ENCODE measurements at regions not wholly inside any gene's neighbourhood (a gene's known extent, or its start where the extent isn't known, plus 50 kb on each side); places are given as distances from the start of the nearest gene placed in this dataset.

DNA sequence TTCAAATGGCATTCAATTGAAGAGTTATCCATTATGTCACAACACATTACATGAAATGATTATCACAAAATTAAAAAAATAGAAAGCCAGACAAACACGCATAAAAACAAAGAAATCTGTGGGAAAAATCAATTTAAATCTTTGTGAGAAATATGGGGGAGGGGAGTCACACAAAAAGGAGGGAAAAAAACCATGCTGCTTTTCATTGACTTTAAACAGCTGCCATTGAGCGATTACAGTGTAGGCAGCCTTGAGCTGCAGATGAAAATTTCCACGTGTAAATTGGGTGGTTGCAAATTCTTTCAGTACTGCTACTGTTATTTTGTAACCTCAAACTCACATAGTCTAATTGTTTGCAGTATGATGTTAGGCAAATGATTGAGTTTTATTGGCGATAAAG, 889.9 kb upstream of the PHF14 start:
- no peak overlapping the region for H3K27ac ChIP-seq (ENCODE audit: low read depth, low read length)
- H3K36me3 ChIP-seq (ENCODE audit: control insufficient read depth in 3 of 3, insufficient read depth in 3 of 3, low read length in 3 of 3), result no peaks in the 10 kb centered on the region
- no peaks in the 10 kb centered on the region for H3K27me3 ChIP-seq (ENCODE audit: control insufficient read depth in 3 of 3, insufficient read depth in 3 of 3, low read length in 3 of 3)
- H3K9ac ChIP-seq (ENCODE audit: low read depth in 1 of 3, low read length in 3 of 3), result no peak overlapping the region
- H3K4me3 ChIP-seq (ENCODE audit: low read length in 3 of 3), result no peak overlapping the region
- H3K9me3 ChIP-seq (ENCODE audit: control insufficient read depth in 3 of 3, low read length in 3 of 3), result no peaks in the 10 kb centered on the region
- no peaks in the 10 kb centered on the region for H3K4me1 ChIP-seq (ENCODE audit: control insufficient read depth in 3 of 3, insufficient read depth in 3 of 3, low read length in 3 of 3)

DNA sequence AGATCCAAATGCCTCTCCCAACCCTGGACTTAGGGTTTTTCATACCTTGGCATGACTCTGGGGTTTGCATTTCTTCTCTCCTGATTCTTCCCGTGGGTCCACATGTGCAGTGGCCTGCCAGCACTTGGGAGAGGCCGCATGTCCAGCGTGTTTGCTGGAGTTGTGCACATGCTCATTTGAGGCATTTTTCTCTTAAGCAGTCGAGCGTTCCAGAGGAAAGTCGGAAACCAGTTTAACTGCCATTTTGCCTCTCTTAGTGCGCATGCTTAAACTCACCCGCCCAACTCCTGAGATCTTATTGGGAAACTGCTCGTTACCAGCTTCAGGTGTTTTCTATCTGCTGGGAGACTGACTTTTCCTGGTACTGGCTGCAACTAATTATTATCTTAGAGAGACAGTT, 888.4 kb upstream of the PHF14 start:
- Histone ChIP-seq H3K4me3 (ENCODE audit: low read length in 3 of 3) (no peak overlapping the region), H3K27ac (ENCODE audit: low read depth, low read length) (no peak overlapping the region), H3K27me3 (ENCODE audit: control insufficient read depth in 3 of 3, insufficient read depth in 3 of 3, low read length in 3 of 3) (no peaks in the 10 kb centered on the region), H3K9ac (ENCODE audit: low read depth in 1 of 3, low read length in 3 of 3) (no peak overlapping the region), H3K4me1 (ENCODE audit: control insufficient read depth in 3 of 3, insufficient read depth in 3 of 3, low read length in 3 of 3) (no peaks in the 10 kb centered on the region), H3K36me3 (ENCODE audit: control insufficient read depth in 3 of 3, insufficient read depth in 3 of 3, low read length in 3 of 3) (no peaks in the 10 kb centered on the region), H3K9me3 (ENCODE audit: control insufficient read depth in 3 of 3, low read length in 3 of 3) (no peaks in the 10 kb centered on the region)

DNA sequence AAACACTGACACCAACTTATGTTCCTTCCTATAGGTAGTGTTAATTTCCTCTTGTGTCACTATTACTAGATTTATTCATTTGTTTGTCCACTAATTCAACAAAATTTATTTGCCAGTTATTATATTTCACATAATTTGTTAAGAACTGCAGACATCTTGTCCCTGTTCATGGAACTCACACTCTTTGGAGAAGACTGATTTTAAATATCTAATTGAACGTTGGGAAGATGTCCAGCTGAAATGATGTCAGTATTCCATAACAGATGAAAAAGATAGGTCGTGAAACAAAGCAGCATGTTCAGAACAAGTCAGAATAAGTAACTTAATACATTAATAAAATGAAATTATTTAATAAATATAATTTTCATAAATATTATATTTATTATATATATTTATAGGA, 873.1 kb upstream of the PHF14 start:
- H3K9ac ChIP-seq (ENCODE audit: low read depth in 1 of 3, low read length in 3 of 3), result no peak overlapping the region
- H3K27me3 ChIP-seq (ENCODE audit: control insufficient read depth in 3 of 3, insufficient read depth in 3 of 3, low read length in 3 of 3), result no peaks in the 10 kb centered on the region
- no peak overlapping the region for H3K4me3 ChIP-seq (ENCODE audit: low read length in 3 of 3)
- no peak overlapping the region for H3K27ac ChIP-seq (ENCODE audit: low read depth, low read length)
- H3K4me1 ChIP-seq (ENCODE audit: control insufficient read depth in 3 of 3, insufficient read depth in 3 of 3, low read length in 3 of 3), result no peaks in the 10 kb centered on the region
- no peaks in the 10 kb centered on the region for H3K9me3 ChIP-seq (ENCODE audit: control insufficient read depth in 3 of 3, low read length in 3 of 3)
- no peaks in the 10 kb centered on the region for H3K36me3 ChIP-seq (ENCODE audit: control insufficient read depth in 3 of 3, insufficient read depth in 3 of 3, low read length in 3 of 3)

DNA sequence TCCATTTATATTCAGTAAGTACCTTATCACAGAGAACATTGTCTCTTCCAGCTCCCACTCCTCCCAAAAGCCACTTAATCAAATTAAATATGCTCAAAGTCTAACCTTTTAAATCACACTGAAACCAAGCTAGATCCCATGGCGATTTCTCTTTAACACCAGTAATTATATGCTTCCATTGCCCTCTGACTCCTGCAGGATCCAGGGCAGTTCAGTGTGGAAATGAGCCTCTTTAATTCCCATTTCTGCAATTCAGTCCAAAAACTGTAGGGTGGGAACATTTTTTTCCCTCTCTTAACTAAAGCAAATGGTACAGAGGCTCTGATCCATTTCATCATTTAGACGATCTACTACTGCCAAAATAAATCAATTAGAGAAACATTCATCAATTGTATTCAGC, 872.3 kb upstream of the PHF14 start:
- Histone ChIP-seq H3K27ac (ENCODE audit: low read depth, low read length) (no peak overlapping the region), H3K4me1 (ENCODE audit: control insufficient read depth in 3 of 3, insufficient read depth in 3 of 3, low read length in 3 of 3) (no peaks in the 10 kb centered on the region), H3K36me3 (ENCODE audit: control insufficient read depth in 3 of 3, insufficient read depth in 3 of 3, low read length in 3 of 3) (no peaks in the 10 kb centered on the region), H3K4me3 (ENCODE audit: low read length in 3 of 3) (no peak overlapping the region), H3K9me3 (ENCODE audit: control insufficient read depth in 3 of 3, low read length in 3 of 3) (no peaks in the 10 kb centered on the region), H3K9ac (ENCODE audit: low read depth in 1 of 3, low read length in 3 of 3) (no peak overlapping the region), H3K27me3 (ENCODE audit: control insufficient read depth in 3 of 3, insufficient read depth in 3 of 3, low read length in 3 of 3) (no peaks in the 10 kb centered on the region)

DNA sequence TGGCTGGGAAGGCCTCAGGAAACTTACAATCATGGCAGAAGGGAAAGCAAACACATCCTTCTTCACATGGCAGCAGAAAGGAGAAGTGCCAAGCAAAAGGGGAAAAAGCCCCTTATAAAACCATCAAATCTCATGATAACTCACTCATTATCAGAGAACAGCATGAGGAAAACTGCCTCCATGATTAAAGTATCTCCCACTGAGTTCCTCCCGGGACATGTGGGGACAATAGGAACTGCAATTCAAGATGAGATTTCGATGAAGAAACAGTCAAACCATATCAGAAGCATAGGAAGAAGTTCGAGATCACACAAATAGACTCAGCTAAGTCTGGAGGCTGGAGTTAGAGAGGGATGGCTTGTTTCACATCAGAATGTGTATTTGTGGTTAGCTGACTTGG, 869.4 kb upstream of the PHF14 start:
- H3K36me3 ChIP-seq (ENCODE audit: control insufficient read depth in 3 of 3, insufficient read depth in 3 of 3, low read length in 3 of 3), result no peaks in the 10 kb centered on the region
- no peaks in the 10 kb centered on the region for H3K27me3 ChIP-seq (ENCODE audit: control insufficient read depth in 3 of 3, insufficient read depth in 3 of 3, low read length in 3 of 3)
- no peak overlapping the region for H3K4me3 ChIP-seq (ENCODE audit: low read length in 3 of 3)
- H3K9ac ChIP-seq (ENCODE audit: low read depth in 1 of 3, low read length in 3 of 3), result no peak overlapping the region
- no peaks in the 10 kb centered on the region for H3K4me1 ChIP-seq (ENCODE audit: control insufficient read depth in 3 of 3, insufficient read depth in 3 of 3, low read length in 3 of 3)
- H3K9me3 ChIP-seq (ENCODE audit: control insufficient read depth in 3 of 3, low read length in 3 of 3), result no peaks in the 10 kb centered on the region
- no peak overlapping the region for H3K27ac ChIP-seq (ENCODE audit: low read depth, low read length)

DNA sequence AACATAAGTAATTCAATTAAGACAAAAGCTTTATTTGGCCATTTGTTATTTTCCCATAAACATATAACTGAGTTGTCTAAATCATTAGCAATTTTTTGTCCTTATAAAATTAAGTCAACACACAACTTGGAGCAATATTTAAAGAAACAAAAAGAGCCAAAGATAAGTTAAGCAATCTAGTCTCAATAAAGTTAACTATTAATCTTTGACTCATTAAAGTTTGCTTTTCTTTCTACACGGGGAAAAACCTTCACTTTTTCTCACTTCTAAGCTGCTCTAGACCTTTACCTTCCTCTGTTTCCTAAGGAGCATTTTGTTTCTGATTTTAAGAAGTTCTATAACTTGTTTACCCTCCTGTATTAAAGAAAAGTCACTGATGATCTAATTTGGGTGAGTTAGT, 867.1 kb upstream of the PHF14 start:
- Histone ChIP-seq H3K27me3 (ENCODE audit: control insufficient read depth in 3 of 3, insufficient read depth in 3 of 3, low read length in 3 of 3) (no peaks in the 10 kb centered on the region), H3K36me3 (ENCODE audit: control insufficient read depth in 3 of 3, insufficient read depth in 3 of 3, low read length in 3 of 3) (no peaks in the 10 kb centered on the region), H3K27ac (ENCODE audit: low read depth, low read length) (no peak overlapping the region), H3K4me1 (ENCODE audit: control insufficient read depth in 3 of 3, insufficient read depth in 3 of 3, low read length in 3 of 3) (no peaks in the 10 kb centered on the region), H3K9ac (ENCODE audit: low read depth in 1 of 3, low read length in 3 of 3) (no peak overlapping the region), H3K9me3 (ENCODE audit: control insufficient read depth in 3 of 3, low read length in 3 of 3) (no peaks in the 10 kb centered on the region), H3K4me3 (ENCODE audit: low read length in 3 of 3) (no peak overlapping the region)

DNA sequence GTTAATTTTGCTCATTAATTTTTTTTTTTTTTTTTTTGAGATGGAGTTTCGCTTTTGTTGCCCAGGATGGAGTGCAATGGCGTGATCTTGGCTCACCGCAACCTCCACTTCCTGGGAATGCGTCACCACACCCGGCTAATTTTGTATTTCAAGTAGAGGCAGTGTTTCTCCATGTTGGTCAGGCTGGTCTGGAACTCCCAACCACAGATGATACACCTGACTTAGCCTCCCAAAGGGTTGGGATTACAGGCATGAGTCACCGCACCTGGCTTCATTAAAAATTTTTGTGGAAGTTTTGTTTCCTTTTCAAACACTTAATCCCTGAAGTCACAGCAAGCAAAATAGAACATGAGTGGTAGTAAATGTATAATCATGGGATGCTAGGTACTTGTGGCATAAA, 857.2 kb upstream of the PHF14 start:
- Histone ChIP-seq H3K9me3 (ENCODE audit: control insufficient read depth in 3 of 3, low read length in 3 of 3) (no peaks in the 10 kb centered on the region), H3K36me3 (ENCODE audit: control insufficient read depth in 3 of 3, insufficient read depth in 3 of 3, low read length in 3 of 3) (no peaks in the 10 kb centered on the region), H3K9ac (ENCODE audit: low read depth in 1 of 3, low read length in 3 of 3) (no peak overlapping the region), H3K4me1 (ENCODE audit: control insufficient read depth in 3 of 3, insufficient read depth in 3 of 3, low read length in 3 of 3) (no peaks in the 10 kb centered on the region), H3K27ac (ENCODE audit: low read depth, low read length) (no peak overlapping the region), H3K27me3 (ENCODE audit: control insufficient read depth in 3 of 3, insufficient read depth in 3 of 3, low read length in 3 of 3) (no peaks in the 10 kb centered on the region), H3K4me3 (ENCODE audit: low read length in 3 of 3) (no peak overlapping the region)

DNA sequence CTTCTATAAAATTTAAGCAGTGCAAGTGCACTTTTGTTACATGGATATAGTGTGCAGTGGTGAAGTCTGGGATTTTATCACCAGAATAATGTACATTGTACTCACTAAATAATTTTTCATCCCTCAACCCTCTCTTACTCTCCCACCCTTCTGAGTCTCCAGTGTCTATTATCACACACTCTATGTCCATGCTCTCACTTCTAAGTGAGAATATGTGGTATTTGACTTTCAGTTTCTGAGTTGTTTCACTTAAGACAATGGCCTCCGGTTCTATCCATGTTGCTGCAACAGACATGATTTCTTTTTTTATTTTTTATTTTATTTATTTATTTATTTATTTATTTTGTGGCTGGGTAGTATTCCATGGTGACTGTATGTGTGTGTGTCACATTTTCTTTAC, 855.9 kb upstream of the PHF14 start:
- Histone ChIP-seq H3K36me3 (ENCODE audit: control insufficient read depth in 3 of 3, insufficient read depth in 3 of 3, low read length in 3 of 3) (no peaks in the 10 kb centered on the region), H3K4me3 (ENCODE audit: low read length in 3 of 3) (no peak overlapping the region), H3K9ac (ENCODE audit: low read depth in 1 of 3, low read length in 3 of 3) (no peak overlapping the region), H3K4me1 (ENCODE audit: control insufficient read depth in 3 of 3, insufficient read depth in 3 of 3, low read length in 3 of 3) (peaks cover 0 to 2% (median 0%) of the 10 kb centered on the region in 3 donors), H3K27ac (ENCODE audit: low read depth, low read length) (no peak overlapping the region), H3K9me3 (ENCODE audit: control insufficient read depth in 3 of 3, low read length in 3 of 3) (no peaks in the 10 kb centered on the region), H3K27me3 (ENCODE audit: control insufficient read depth in 3 of 3, insufficient read depth in 3 of 3, low read length in 3 of 3) (no peaks in the 10 kb centered on the region)

DNA sequence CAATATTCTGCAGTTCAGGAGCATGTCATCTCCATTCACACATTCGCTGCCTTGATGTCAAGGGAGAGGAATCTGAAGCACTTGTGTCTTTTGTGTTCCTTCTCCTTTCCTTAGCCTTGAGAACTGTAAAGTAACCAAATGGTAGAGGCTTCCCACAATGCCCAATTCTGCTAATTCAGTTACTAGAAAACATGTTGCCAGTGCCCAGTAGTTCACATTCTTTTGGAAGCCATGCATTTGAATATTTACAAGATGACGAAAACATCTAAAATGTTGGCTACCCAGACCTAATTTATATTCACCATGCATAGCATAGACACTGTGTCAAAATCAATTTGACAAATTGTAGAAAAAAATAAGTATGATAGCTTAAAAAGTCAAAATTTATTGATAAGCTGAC, 852.7 kb upstream of the PHF14 start:
- H3K4me3 ChIP-seq (ENCODE audit: low read length in 3 of 3), result no peak overlapping the region
- no peaks in the 10 kb centered on the region for H3K9me3 ChIP-seq (ENCODE audit: control insufficient read depth in 3 of 3, low read length in 3 of 3)
- no peak overlapping the region for H3K27ac ChIP-seq (ENCODE audit: low read depth, low read length)
- no peaks in the 10 kb centered on the region for H3K27me3 ChIP-seq (ENCODE audit: control insufficient read depth in 3 of 3, insufficient read depth in 3 of 3, low read length in 3 of 3)
- H3K4me1 ChIP-seq (ENCODE audit: control insufficient read depth in 3 of 3, insufficient read depth in 3 of 3, low read length in 3 of 3), result peaks cover 0 to 5% (median 0%) of the 10 kb centered on the region in 3 donors
- no peaks in the 10 kb centered on the region for H3K36me3 ChIP-seq (ENCODE audit: control insufficient read depth in 3 of 3, insufficient read depth in 3 of 3, low read length in 3 of 3)
- no peak overlapping the region for H3K9ac ChIP-seq (ENCODE audit: low read depth in 1 of 3, low read length in 3 of 3)

DNA sequence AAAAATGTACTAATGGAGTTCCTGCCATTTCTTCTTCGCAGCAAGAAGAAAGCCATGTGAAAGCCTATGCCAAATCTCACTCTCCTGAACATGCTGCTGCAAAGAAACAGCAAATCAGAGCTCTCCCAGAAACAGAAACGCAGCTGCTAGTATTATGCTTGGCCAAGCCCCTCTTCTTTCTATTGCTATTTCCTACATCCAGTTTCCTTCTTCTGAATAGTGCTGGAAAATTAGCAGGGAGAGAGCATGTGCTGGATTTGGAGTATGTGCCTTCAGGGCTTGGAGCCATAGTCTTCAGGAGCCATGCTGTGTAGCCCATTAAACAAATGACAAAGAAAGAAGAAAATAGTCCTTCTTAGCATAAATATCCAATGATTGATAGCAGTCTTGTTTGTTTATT, 852.0 kb upstream of the PHF14 start:
- Histone ChIP-seq H3K36me3 (ENCODE audit: control insufficient read depth in 3 of 3, insufficient read depth in 3 of 3, low read length in 3 of 3) (no peaks in the 10 kb centered on the region), H3K9me3 (ENCODE audit: control insufficient read depth in 3 of 3, low read length in 3 of 3) (no peaks in the 10 kb centered on the region), H3K27me3 (ENCODE audit: control insufficient read depth in 3 of 3, insufficient read depth in 3 of 3, low read length in 3 of 3) (no peaks in the 10 kb centered on the region), H3K27ac (ENCODE audit: low read depth, low read length) (no peak overlapping the region), H3K4me1 (ENCODE audit: control insufficient read depth in 3 of 3, insufficient read depth in 3 of 3, low read length in 3 of 3) (peaks cover 0 to 5% (median 0%) of the 10 kb centered on the region in 3 donors), H3K4me3 (ENCODE audit: low read length in 3 of 3) (no peak overlapping the region), H3K9ac (ENCODE audit: low read depth in 1 of 3, low read length in 3 of 3) (no peak overlapping the region)

DNA sequence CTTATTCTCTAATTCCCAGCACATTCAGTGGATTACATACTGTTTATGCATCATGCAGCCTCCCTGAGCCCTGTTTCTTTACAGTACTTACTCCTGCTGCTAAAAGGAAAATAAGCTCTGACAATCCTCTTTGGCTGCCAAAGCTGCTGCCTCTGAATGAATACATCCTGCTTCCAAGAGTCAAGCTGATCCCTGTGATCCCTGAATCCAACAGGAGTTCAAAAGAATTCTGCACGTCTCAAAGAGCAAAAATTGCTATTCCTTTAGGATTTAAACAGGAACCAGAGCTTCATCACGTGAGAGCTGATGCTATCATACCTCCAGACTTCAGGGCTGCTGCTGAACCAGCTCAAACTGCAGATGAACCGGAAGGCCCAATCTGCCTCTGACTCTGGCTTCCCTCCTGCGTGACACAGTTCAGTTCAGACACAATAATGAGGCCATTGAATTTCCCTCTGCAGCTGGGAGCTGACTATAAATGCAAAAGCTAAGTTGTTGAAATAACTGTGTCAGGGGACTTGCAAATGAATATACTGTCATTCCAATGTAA, 851.0 kb upstream of the PHF14 start:
- no peak overlapping the region for H3K27ac ChIP-seq (ENCODE audit: low read depth, low read length)

More for the DNA sequence above, 851.0 kb upstream of the PHF14 start:
- no peak overlapping the region for H3K9ac ChIP-seq (ENCODE audit: low read depth in 1 of 3, low read length in 3 of 3)
- H3K36me3 ChIP-seq (ENCODE audit: control insufficient read depth in 3 of 3, insufficient read depth in 3 of 3, low read length in 3 of 3), result no peaks in the 10 kb centered on the region
- no peak overlapping the region for H3K4me3 ChIP-seq (ENCODE audit: low read length in 3 of 3)
- peaks cover 0 to 5% (median 0%) of the 10 kb centered on the region in 3 donors for H3K4me1 ChIP-seq (ENCODE audit: control insufficient read depth in 3 of 3, insufficient read depth in 3 of 3, low read length in 3 of 3)
- no peaks in the 10 kb centered on the region for H3K9me3 ChIP-seq (ENCODE audit: control insufficient read depth in 3 of 3, low read length in 3 of 3)
- no peaks in the 10 kb centered on the region for H3K27me3 ChIP-seq (ENCODE audit: control insufficient read depth in 3 of 3, insufficient read depth in 3 of 3, low read length in 3 of 3)

Data from skeletal muscle tissue (tissue), 3 donors.